ENCODE measurements at regions not wholly inside any gene's neighbourhood (a gene's known extent, or its start where the extent isn't known, plus 50 kb on each side); places are given as distances from the start of the nearest gene placed in this dataset.

DNA sequence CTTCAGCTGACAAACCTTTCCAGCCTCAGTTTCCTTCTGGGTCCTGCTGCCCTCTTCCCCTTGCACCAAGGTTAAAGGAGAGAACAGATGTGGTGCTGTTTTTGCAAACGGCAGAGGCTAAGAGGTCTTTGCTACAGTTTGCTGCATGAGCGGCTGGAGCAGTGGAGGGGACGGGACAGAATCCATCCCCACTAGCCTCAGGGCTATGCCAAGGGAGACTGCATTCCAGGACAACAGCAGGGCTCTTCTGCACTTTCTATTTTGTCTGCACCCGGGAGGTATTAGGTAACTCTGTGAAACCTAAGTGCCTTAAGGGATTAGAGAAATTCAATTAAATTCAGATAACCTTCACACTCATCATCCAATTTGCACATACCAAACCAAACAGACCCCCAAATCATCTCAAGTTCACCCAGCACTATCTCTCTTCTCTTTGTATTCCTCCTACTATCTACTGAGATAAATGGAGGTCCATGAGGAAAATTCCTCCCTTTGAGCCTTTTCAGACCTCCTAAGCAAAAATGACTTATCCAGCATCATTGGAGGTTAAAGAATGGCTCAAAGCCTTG, 103.8 kb upstream of the VRK1 start:
- TF ChIP-seq, protein P1, sequence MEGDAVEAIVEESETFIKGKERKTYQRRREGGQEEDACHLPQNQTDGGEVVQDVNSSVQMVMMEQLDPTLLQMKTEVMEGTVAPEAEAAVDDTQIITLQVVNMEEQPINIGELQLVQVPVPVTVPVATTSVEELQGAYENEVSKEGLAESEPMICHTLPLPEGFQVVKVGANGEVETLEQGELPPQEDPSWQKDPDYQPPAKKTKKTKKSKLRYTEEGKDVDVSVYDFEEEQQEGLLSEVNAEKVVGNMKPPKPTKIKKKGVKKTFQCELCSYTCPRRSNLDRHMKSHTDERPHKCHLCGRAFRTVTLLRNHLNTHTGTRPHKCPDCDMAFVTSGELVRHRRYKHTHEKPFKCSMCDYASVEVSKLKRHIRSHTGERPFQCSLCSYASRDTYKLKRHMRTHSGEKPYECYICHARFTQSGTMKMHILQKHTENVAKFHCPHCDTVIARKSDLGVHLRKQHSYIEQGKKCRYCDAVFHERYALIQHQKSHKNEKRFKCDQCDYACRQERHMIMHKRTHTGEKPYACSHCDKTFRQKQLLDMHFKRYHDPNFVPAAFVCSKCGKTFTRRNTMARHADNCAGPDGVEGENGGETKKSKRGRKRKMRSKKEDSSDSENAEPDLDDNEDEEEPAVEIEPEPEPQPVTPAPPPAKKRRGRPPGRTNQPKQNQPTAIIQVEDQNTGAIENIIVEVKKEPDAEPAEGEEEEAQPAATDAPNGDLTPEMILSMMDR (IDR thresholded peaks at IDR 0.05): no peak
- TF ChIP-seq POLR2A (IDR thresholded peaks at IDR 0.05) (no peak), POLR2AphosphoS5 (IDR thresholded peaks at IDR 0.05) (no peak)

Measured in gastroesophageal sphincter (tissue), 3 donors.